ENCODE measurements at regions not wholly inside any gene's neighbourhood (a gene's known extent, or its start where the extent isn't known, plus 50 kb on each side); places are given as distances from the start of the nearest gene placed in this dataset.

DNA sequence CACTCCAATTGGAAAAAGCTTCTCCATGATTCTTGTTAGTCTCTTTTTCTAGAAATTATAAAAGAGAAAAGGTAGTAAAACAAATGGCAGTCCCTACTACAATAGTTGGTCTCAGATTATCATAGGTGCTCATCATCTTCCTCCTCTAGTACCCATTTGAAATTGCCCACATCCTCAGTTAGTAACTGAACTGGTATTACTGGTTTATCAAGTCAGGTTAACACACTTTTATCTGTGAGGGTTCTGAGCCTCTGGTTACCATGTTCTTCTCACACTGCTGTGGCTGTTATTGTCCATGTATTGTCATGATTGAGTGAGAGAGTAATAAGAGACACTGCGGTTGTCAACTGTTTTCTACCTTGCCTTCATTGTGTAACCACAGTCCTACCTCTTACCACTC is 901.7 kb downstream of the TLE1 start:
- TF ChIP-seq, protein P1, sequence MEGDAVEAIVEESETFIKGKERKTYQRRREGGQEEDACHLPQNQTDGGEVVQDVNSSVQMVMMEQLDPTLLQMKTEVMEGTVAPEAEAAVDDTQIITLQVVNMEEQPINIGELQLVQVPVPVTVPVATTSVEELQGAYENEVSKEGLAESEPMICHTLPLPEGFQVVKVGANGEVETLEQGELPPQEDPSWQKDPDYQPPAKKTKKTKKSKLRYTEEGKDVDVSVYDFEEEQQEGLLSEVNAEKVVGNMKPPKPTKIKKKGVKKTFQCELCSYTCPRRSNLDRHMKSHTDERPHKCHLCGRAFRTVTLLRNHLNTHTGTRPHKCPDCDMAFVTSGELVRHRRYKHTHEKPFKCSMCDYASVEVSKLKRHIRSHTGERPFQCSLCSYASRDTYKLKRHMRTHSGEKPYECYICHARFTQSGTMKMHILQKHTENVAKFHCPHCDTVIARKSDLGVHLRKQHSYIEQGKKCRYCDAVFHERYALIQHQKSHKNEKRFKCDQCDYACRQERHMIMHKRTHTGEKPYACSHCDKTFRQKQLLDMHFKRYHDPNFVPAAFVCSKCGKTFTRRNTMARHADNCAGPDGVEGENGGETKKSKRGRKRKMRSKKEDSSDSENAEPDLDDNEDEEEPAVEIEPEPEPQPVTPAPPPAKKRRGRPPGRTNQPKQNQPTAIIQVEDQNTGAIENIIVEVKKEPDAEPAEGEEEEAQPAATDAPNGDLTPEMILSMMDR (IDR thresholded peaks at IDR 0.05; ENCODE audit: poor library complexity): no peak
- no peak for TF ChIP-seq EZH2 (IDR thresholded peaks at IDR 0.05; ENCODE audit: borderline replicate concordance)

Measured in hepatocyte (in vitro differentiated cells).